ENCODE measurements at regions not wholly inside any gene's neighbourhood (a gene's known extent, or its start where the extent isn't known, plus 50 kb on each side); places are given as distances from the start of the nearest gene placed in this dataset.

DNA sequence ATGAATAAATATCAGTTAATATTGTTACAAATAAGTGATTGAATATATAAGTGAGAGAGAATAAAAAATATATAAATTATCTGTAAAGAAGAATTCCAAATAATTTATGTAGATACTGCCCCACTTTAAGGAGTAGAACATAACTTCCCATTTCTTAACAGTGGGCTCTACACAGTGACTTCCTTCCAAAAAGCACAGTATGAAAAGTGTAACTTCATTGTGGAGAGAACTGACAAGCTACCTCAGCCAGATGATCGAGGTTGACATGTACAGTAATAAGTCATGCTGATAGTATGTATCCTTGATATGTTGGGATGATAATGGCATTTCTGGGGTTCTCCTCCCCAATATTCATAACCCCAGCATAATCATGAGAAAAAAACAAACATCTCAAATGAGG is 191.9 kb upstream of the FN1 start:
- Histone ChIP-seq H3K79me2 (replicated peaks; ENCODE audit: insufficient read depth, low read length) (no peaks in the 10 kb centered on the region), H3K27ac (ENCODE audit: low read length) (no peak overlapping the region), H3K36me3 (ENCODE audit: insufficient read depth, low read length) (no peaks in the 10 kb centered on the region), H4K20me1 (ENCODE audit: insufficient read depth) (no peaks in the 10 kb centered on the region), H3K4me3 (ENCODE audit: low read length) (no peak overlapping the region), H3K27me3 (ENCODE audit: insufficient read depth, low read depth, low read length) (no peaks in the 10 kb centered on the region), H3K9me3 (ENCODE audit: low read length) (no peaks in the 10 kb centered on the region), H2AFZ (ENCODE audit: low read depth, low read length) (no peak overlapping the region), H3K9me2 (ENCODE audit: insufficient read depth, low read length) (no peaks in the 10 kb centered on the region), H3K4me2 (ENCODE audit: low read length) (no peak overlapping the region), H3F3A (ENCODE audit: insufficient read depth, low read length, poor library complexity, severe bottlenecking) (no peaks in the 10 kb centered on the region), H3K9ac (ENCODE audit: low read length) (no peak overlapping the region)
- no peak for TF ChIP-seq RAD21 (conservative IDR thresholded peaks at IDR 0.05)
- TF ChIP-seq, protein P1, sequence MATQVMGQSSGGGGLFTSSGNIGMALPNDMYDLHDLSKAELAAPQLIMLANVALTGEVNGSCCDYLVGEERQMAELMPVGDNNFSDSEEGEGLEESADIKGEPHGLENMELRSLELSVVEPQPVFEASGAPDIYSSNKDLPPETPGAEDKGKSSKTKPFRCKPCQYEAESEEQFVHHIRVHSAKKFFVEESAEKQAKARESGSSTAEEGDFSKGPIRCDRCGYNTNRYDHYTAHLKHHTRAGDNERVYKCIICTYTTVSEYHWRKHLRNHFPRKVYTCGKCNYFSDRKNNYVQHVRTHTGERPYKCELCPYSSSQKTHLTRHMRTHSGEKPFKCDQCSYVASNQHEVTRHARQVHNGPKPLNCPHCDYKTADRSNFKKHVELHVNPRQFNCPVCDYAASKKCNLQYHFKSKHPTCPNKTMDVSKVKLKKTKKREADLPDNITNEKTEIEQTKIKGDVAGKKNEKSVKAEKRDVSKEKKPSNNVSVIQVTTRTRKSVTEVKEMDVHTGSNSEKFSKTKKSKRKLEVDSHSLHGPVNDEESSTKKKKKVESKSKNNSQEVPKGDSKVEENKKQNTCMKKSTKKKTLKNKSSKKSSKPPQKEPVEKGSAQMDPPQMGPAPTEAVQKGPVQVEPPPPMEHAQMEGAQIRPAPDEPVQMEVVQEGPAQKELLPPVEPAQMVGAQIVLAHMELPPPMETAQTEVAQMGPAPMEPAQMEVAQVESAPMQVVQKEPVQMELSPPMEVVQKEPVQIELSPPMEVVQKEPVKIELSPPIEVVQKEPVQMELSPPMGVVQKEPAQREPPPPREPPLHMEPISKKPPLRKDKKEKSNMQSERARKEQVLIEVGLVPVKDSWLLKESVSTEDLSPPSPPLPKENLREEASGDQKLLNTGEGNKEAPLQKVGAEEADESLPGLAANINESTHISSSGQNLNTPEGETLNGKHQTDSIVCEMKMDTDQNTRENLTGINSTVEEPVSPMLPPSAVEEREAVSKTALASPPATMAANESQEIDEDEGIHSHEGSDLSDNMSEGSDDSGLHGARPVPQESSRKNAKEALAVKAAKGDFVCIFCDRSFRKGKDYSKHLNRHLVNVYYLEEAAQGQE (IDR thresholded peaks at IDR 0.05; ENCODE audit: borderline replicate concordance) = no peak
- no peak for TF ChIP-seq EZH2 (IDR thresholded peaks at IDR 0.05; ENCODE audit: borderline replicate concordance, insufficient read depth, low read length, poor library complexity, severe bottlenecking)
- no peak for TF ChIP-seq TAF1 (IDR thresholded peaks at IDR 0.05; ENCODE audit: low read depth)
- no peak for TF ChIP-seq EP300 (conservative IDR thresholded peaks at IDR 0.05; ENCODE audit: poor library complexity, severe bottlenecking)
- TF ChIP-seq, protein P2, sequence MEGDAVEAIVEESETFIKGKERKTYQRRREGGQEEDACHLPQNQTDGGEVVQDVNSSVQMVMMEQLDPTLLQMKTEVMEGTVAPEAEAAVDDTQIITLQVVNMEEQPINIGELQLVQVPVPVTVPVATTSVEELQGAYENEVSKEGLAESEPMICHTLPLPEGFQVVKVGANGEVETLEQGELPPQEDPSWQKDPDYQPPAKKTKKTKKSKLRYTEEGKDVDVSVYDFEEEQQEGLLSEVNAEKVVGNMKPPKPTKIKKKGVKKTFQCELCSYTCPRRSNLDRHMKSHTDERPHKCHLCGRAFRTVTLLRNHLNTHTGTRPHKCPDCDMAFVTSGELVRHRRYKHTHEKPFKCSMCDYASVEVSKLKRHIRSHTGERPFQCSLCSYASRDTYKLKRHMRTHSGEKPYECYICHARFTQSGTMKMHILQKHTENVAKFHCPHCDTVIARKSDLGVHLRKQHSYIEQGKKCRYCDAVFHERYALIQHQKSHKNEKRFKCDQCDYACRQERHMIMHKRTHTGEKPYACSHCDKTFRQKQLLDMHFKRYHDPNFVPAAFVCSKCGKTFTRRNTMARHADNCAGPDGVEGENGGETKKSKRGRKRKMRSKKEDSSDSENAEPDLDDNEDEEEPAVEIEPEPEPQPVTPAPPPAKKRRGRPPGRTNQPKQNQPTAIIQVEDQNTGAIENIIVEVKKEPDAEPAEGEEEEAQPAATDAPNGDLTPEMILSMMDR (IDR thresholded peaks at IDR 0.05; ENCODE audit: poor library complexity, severe bottlenecking) = no peak
- TF ChIP-seq POLR2AphosphoS5 (IDR thresholded peaks at IDR 0.05) = no peak
- TF ChIP-seq MXI1 (conservative IDR thresholded peaks at IDR 0.05; ENCODE audit: poor library complexity, severe bottlenecking) = no peak

DNA sequence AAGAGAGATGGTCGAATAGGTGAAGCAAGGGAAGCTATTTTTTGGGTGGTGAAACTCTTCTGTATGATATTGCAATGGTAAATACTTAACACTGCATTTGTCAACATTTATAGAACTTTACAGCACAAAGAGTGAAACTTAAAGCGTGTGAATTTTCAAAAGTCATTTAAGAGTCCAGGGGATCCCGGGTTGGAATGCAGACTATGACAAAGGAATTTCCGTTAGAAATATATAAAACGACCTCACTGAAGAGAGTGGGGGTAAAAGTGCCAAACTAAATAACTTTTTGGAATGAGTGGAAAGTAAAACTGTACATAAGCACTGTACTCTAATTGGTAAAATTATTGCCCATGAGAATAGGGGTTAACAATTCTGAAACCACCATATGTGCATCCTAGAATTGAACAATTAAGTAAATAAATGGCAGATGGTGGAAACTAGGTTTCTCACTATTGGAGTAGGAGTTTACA is 191.0 kb upstream of the FN1 start:
- Histone ChIP-seq H3K27me3 (ENCODE audit: insufficient read depth, low read depth, low read length) (no peaks in the 10 kb centered on the region), H3K9me2 (ENCODE audit: insufficient read depth, low read length) (no peaks in the 10 kb centered on the region), H3K9me3 (ENCODE audit: low read length) (no peaks in the 10 kb centered on the region), H3F3A (ENCODE audit: insufficient read depth, low read length, poor library complexity, severe bottlenecking) (no peaks in the 10 kb centered on the region), H3K27ac (ENCODE audit: low read length) (no peak overlapping the region), H2AFZ (ENCODE audit: low read depth, low read length) (no peak overlapping the region), H3K9ac (ENCODE audit: low read length) (no peak overlapping the region), H4K20me1 (ENCODE audit: insufficient read depth) (no peaks in the 10 kb centered on the region), H3K4me3 (ENCODE audit: low read length) (no peak overlapping the region), H3K36me3 (ENCODE audit: insufficient read depth, low read length) (no peaks in the 10 kb centered on the region), H3K4me2 (ENCODE audit: low read length) (no peak overlapping the region), H3K79me2 (replicated peaks; ENCODE audit: insufficient read depth, low read length) (no peaks in the 10 kb centered on the region)
- TF ChIP-seq SMC3 (conservative IDR thresholded peaks at IDR 0.05; ENCODE audit: poor library complexity) = no peak
- TF ChIP-seq MXI1 (conservative IDR thresholded peaks at IDR 0.05; ENCODE audit: poor library complexity, severe bottlenecking) = no peak
- no peak for TF ChIP-seq EP300 (conservative IDR thresholded peaks at IDR 0.05; ENCODE audit: poor library complexity, severe bottlenecking)
- no peak for TF ChIP-seq RAD21 (conservative IDR thresholded peaks at IDR 0.05)
- TF ChIP-seq EZH2 (IDR thresholded peaks at IDR 0.05; ENCODE audit: borderline replicate concordance, insufficient read depth, low read length, poor library complexity, severe bottlenecking) = no peak
- TF ChIP-seq POLR2AphosphoS5 (IDR thresholded peaks at IDR 0.05) = no peak
- TF ChIP-seq, protein P1 (IDR thresholded peaks at IDR 0.05; ENCODE audit: borderline replicate concordance) = no peak
- TF ChIP-seq TAF1 (IDR thresholded peaks at IDR 0.05; ENCODE audit: low read depth) = no peak
- TF ChIP-seq, protein P2 (IDR thresholded peaks at IDR 0.05; ENCODE audit: poor library complexity, severe bottlenecking) = no peak

Measured in neural cell (in vitro differentiated cells).